H9 (cell line): ENCODE measurements at regions not wholly inside any gene's neighbourhood (a gene's known extent, or its start where the extent isn't known, plus 50 kb on each side); places are given as distances from the start of the nearest gene placed in this dataset.
"Not testable (repeated sequence)": the region's sequence is repeated elsewhere in the genome, so short reads cannot be mapped to it uniquely, and the experiment has no call there.

Source experiments
- DNase-seq: peaks from one replicate; pipeline ENCODE4 v3.0.0-alpha.2; 2017
- H2AFZ ChIP-seq: one replicate; pipeline ENCODE4 v1.6.1; 2013; ENCODE audit warnings: mild to moderate bottlenecking, low read length, control low read depth, moderate library complexity
- H2AK5ac ChIP-seq: 2 replicates; pipeline ENCODE4 v1.6.1; 2013; ENCODE audit warnings: low read length, control low read depth, mixed read lengths; ENCODE audit not compliant: insufficient read length
- H2BK120ac ChIP-seq: one replicate; pipeline ENCODE4 v1.6.1; 2013; ENCODE audit warnings: low read depth, mild to moderate bottlenecking, low read length, control low read depth, inconsistent platforms; ENCODE audit not compliant: poor library complexity, severe bottlenecking
- H2BK12ac ChIP-seq: 2 replicates; pipeline ENCODE4 v1.6.1; 2013; ENCODE audit warnings: low read length, control low read depth, mixed read lengths, low read depth; ENCODE audit not compliant: insufficient read length
- H2BK15ac ChIP-seq: 2 replicates; pipeline ENCODE4 v1.6.1; 2013; ENCODE audit warnings: low read depth, low read length, control low read depth
- H2BK20ac ChIP-seq: one replicate; pipeline ENCODE4 v1.6.1; 2013; ENCODE audit warnings: low read depth, mild to moderate bottlenecking, low read length, control low read depth, inconsistent platforms; ENCODE audit not compliant: poor library complexity, severe bottlenecking
- H2BK5ac ChIP-seq: 2 replicates; pipeline ENCODE4 v1.6.1; 2013; ENCODE audit warnings: low read length, control low read depth, mixed read lengths; ENCODE audit not compliant: insufficient read length
- H3K14ac ChIP-seq: 2 replicates; pipeline ENCODE4 v1.6.1; 2013; ENCODE audit warnings: low read length, control low read depth; ENCODE audit not compliant: insufficient read depth
- H3K18ac ChIP-seq: 2 replicates; pipeline ENCODE4 v1.6.1; 2013; ENCODE audit warnings: low read depth, mild to moderate bottlenecking, mixed read lengths, low read length, control low read depth; ENCODE audit not compliant: insufficient read length
- H3K23ac ChIP-seq: 2 replicates; pipeline ENCODE4 v1.6.1; 2013; ENCODE audit warnings: low read length, control low read depth, mixed read lengths, low read depth; ENCODE audit not compliant: insufficient read length
- H3K23me2 ChIP-seq: 2 replicates; pipeline ENCODE4 v1.6.1; 2013; ENCODE audit warnings: low read depth, mild to moderate bottlenecking, mixed read lengths, low read length, control low read depth; ENCODE audit not compliant: insufficient read length, poor library complexity, severe bottlenecking
- H3K27ac ChIP-seq: 2 replicates; pipeline ENCODE4 v1.5.1; 2013; ENCODE audit warnings: low read length, control low read depth, mixed read lengths, low read depth; ENCODE audit not compliant: insufficient read length
- H3K27me3 ChIP-seq: 2 replicates; pipeline ENCODE4 v1.6.1; 2013; ENCODE audit warnings: low read length, control low read depth, inconsistent platforms; ENCODE audit not compliant: insufficient read depth
- H3K4ac ChIP-seq: 2 replicates; pipeline ENCODE4 v1.6.1; 2013; ENCODE audit warnings: low read depth, mild to moderate bottlenecking, control low read depth, inconsistent platforms, low read length, moderate library complexity
- H3K4me1 ChIP-seq: 2 replicates; pipeline ENCODE4 v1.6.1; 2013; ENCODE audit warnings: low read length, control low read depth, inconsistent platforms; ENCODE audit not compliant: insufficient read depth
- H3K4me2 ChIP-seq: 2 replicates; pipeline ENCODE4 v1.6.1; 2013; ENCODE audit warnings: low read length, control low read depth, mixed read lengths; ENCODE audit not compliant: insufficient read length, insufficient read depth
- H3K56ac ChIP-seq: 2 replicates; pipeline ENCODE4 v1.6.1; 2013; ENCODE audit warnings: low read depth, mild to moderate bottlenecking, mixed read lengths, low read length, control low read depth; ENCODE audit not compliant: insufficient read length
- H3K79me1 ChIP-seq: 2 replicates; pipeline ENCODE4 v1.6.1; 2013; ENCODE audit warnings: low read depth, mild to moderate bottlenecking, moderate library complexity, low read length, control low read depth, inconsistent platforms; ENCODE audit not compliant: insufficient read depth, poor library complexity, severe bottlenecking
- H3K79me2 ChIP-seq: 2 replicates; pipeline ENCODE4 v1.6.1; 2013; ENCODE audit warnings: low read length, control low read depth, inconsistent platforms; ENCODE audit not compliant: insufficient read depth
- H3K9ac ChIP-seq: 2 replicates; pipeline ENCODE4 v1.6.1; 2013; ENCODE audit warnings: low read length, control low read depth, mixed read lengths; ENCODE audit not compliant: insufficient read length; ENCODE audit errors: extremely low read depth
- H3K9me3 ChIP-seq: one replicate; pipeline ENCODE4 v1.6.1; 2013; ENCODE audit warnings: low read depth, low read length, inconsistent platforms; ENCODE audit not compliant: control insufficient read depth
- H3T11ph ChIP-seq: one replicate; pipeline ENCODE4 v1.6.1; 2013; ENCODE audit warnings: mild to moderate bottlenecking, low read length, control low read depth, inconsistent platforms
- H4K20me1 ChIP-seq: one replicate; pipeline ENCODE4 v1.6.1; 2013; ENCODE audit not compliant: control insufficient read depth, insufficient read length, insufficient read depth
- H4K5ac ChIP-seq: 2 replicates; pipeline ENCODE4 v1.6.1; 2013; ENCODE audit warnings: low read depth, mild to moderate bottlenecking, mixed read lengths, low read length, control low read depth; ENCODE audit not compliant: insufficient read length
- H4K8ac ChIP-seq: replicated peaks from 2 replicates; pipeline ENCODE4 v1.6.1; 2013; ENCODE audit warnings: low read length, control low read depth, mixed read lengths, low read depth; ENCODE audit not compliant: insufficient read length
- H4K91ac ChIP-seq: 2 replicates; pipeline ENCODE4 v1.6.1; 2013; ENCODE audit warnings: low read depth, mild to moderate bottlenecking, moderate library complexity, mixed read lengths, low read length, control low read depth; ENCODE audit not compliant: insufficient read length
- H3K27ac Mint-ChIP-seq, 3 experiments: 2 replicates in 2 of 3; 3 replicates in 1 of 3; pipeline ENCODE4 v1.8.0; 2020 to 2021; ENCODE audit warnings: mixed read lengths in 3 of 3, mild to moderate bottlenecking in 1 of 3, moderate library complexity in 1 of 3
- H3K27me3 Mint-ChIP-seq: 2 replicates; pipeline ENCODE4 v1.8.0; 2021; ENCODE audit warnings: low read depth, mild to moderate bottlenecking, moderate library complexity, mixed read lengths
- H3K36me3 Mint-ChIP-seq, 3 experiments: 2 replicates in 2 of 3; 3 replicates in 1 of 3; pipeline ENCODE4 v1.8.0; 2020 to 2021; ENCODE audit warnings: low read depth in 3 of 3, mixed read lengths in 3 of 3; ENCODE audit not compliant: insufficient read depth in 1 of 3
- H3K4me1 Mint-ChIP-seq, 2 experiments: 2 replicates each; pipeline ENCODE4 v1.8.0; 2020; ENCODE audit warnings: mixed read lengths in 2 of 2
- H3K4me3 Mint-ChIP-seq, 2 experiments: 2 replicates in 1 of 2; 3 replicates in 1 of 2; pipeline ENCODE4 v1.8.0; 2020 to 2021; ENCODE audit warnings: mild to moderate bottlenecking in 2 of 2, mixed read lengths in 2 of 2, moderate library complexity in 1 of 2
- H3K9me3 Mint-ChIP-seq, 2 experiments: 2 replicates in 1 of 2; 3 replicates in 1 of 2; pipeline ENCODE4 v1.8.0; 2020; ENCODE audit warnings: mild to moderate bottlenecking in 2 of 2, mixed read lengths in 2 of 2, moderate library complexity in 1 of 2
- WGBS: extraction: QIAGEN DNeasy Blood & Tissue Kit; methylation state at CpG from one replicate; pipeline ENCODE4 v1.1.7; 2013; ENCODE audit warnings: missing lambda C conversion rate, low lambda C conversion rate, mixed read lengths; ENCODE audit not compliant: insufficient read length; ENCODE audit errors: extremely low coverage; 5-methylcytosine and 5-hydroxymethylcytosine counted together
- TF ChIP-seq, protein P1 (sequence below): fragments of 200-600 bp; sonication (generic); conservative IDR thresholded peaks from 3 replicates; pipeline ENCODE4 v1.8.0; 2021; ENCODE audit warnings: antibody characterized with exemption, mild to moderate bottlenecking

GRCh38 chr10:45235260-45235769 lies 80.1 kb downstream of the OR13A1 start:
- WGBS: no CpG with 5 or more reads among the region's 13 CpGs
- not testable (repeated sequence) for H3T11ph ChIP-seq, H4K8ac ChIP-seq, H3K36me3 Mint-ChIP-seq, H2BK120ac ChIP-seq, H2AK5ac ChIP-seq, H4K20me1 ChIP-seq, H3K4ac ChIP-seq, H2BK12ac ChIP-seq, H3K79me2 ChIP-seq, H3K4me1 Mint-ChIP-seq, H3K4me1 ChIP-seq, H3K79me1 ChIP-seq, H3K14ac ChIP-seq, H3K56ac ChIP-seq, H3K27ac Mint-ChIP-seq, H3K23ac ChIP-seq, H4K5ac ChIP-seq, H3K18ac ChIP-seq, H2BK15ac ChIP-seq, H3K27ac ChIP-seq, H3K23me2 ChIP-seq, H4K91ac ChIP-seq, H2AFZ ChIP-seq, H2BK20ac ChIP-seq, H2BK5ac ChIP-seq, H3K4me2 ChIP-seq, H3K9me3 Mint-ChIP-seq, H3K4me3 Mint-ChIP-seq, H3K27me3 Mint-ChIP-seq, H3K27me3 ChIP-seq, H3K9ac ChIP-seq, H3K9me3 ChIP-seq
- peak; percentile 82 for DNase-seq
- TF ChIP-seq, protein P1, sequence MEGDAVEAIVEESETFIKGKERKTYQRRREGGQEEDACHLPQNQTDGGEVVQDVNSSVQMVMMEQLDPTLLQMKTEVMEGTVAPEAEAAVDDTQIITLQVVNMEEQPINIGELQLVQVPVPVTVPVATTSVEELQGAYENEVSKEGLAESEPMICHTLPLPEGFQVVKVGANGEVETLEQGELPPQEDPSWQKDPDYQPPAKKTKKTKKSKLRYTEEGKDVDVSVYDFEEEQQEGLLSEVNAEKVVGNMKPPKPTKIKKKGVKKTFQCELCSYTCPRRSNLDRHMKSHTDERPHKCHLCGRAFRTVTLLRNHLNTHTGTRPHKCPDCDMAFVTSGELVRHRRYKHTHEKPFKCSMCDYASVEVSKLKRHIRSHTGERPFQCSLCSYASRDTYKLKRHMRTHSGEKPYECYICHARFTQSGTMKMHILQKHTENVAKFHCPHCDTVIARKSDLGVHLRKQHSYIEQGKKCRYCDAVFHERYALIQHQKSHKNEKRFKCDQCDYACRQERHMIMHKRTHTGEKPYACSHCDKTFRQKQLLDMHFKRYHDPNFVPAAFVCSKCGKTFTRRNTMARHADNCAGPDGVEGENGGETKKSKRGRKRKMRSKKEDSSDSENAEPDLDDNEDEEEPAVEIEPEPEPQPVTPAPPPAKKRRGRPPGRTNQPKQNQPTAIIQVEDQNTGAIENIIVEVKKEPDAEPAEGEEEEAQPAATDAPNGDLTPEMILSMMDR: peak; percentile 78
